ENCODE measurements at regions not wholly inside any gene's neighbourhood (a gene's known extent, or its start where the extent isn't known, plus 50 kb on each side); places are given as distances from the start of the nearest gene placed in this dataset.
"Not testable (repeated sequence)": the region's sequence is repeated elsewhere in the genome, so short reads cannot be mapped to it uniquely, and the experiment has no call there.

GRCh38 chr2:58720033-58720769 lies 479.1 kb upstream of the FANCL start:
- DNase-seq, result no peak

- DNase-seq, result no peak
Observed at GRCh38 chr2:58715344-58715743, 474.2 kb upstream of the FANCL start.

GRCh38 chr2:58714238-58714637 lies 473.1 kb upstream of the FANCL start:
- DNase-seq, result no peak

GRCh38 chr2:58710795-58711279 lies 469.7 kb upstream of the FANCL start:
- no peak for DNase-seq

GRCh38 chr2:58709687-58710354 lies 468.7 kb upstream of the FANCL start:
- DNase-seq, result no peak

- no peak for DNase-seq
Observed at GRCh38 chr2:58709274-58709673, 468.1 kb upstream of the FANCL start.

GRCh38 chr2:58708565-58708964 lies 467.4 kb upstream of the FANCL start:
- no peak for DNase-seq

GRCh38 chr2:58702302-58702885 lies 461.3 kb upstream of the FANCL start:
- DNase-seq, result no peak

GRCh38 chr2:58701688-58702301 lies 460.7 kb upstream of the FANCL start:
- DNase-seq, result no peak

GRCh38 chr2:58700591-58700990 lies 459.5 kb upstream of the FANCL start:
- DNase-seq, result no peak

- DNase-seq, result no peak
Observed at GRCh38 chr2:58699411-58699810, 458.3 kb upstream of the FANCL start.

GRCh38 chr2:58698620-58699019 lies 457.5 kb upstream of the FANCL start:
- no peak for DNase-seq

GRCh38 chr2:58694114-58694513 lies 453.0 kb upstream of the FANCL start:
- DNase-seq, result not testable (repeated sequence)

- DNase-seq, result not testable (repeated sequence)
Observed at GRCh38 chr2:58691041-58691440, 449.9 kb upstream of the FANCL start.

- no peak for DNase-seq
Observed at GRCh38 chr2:58688813-58689212, 447.7 kb upstream of the FANCL start.

GRCh38 chr2:58686776-58687175 lies 445.7 kb upstream of the FANCL start:
- no peak for DNase-seq

GRCh38 chr2:58680755-58681310 lies 439.7 kb upstream of the FANCL start:
- DNase-seq, result no peak

- DNase-seq, result no peak
Observed at GRCh38 chr2:58677748-58678147, 436.6 kb upstream of the FANCL start.

GRCh38 chr2:58671675-58672074 lies 430.6 kb upstream of the FANCL start:
- no peak for DNase-seq

GRCh38 chr2:58669998-58670397 lies 428.9 kb upstream of the FANCL start:
- no peak for DNase-seq

GRCh38 chr2:58667137-58667774 lies 426.1 kb upstream of the FANCL start:
- DNase-seq, result no peak

GRCh38 chr2:58666323-58666970 lies 425.3 kb upstream of the FANCL start:
- no peak for DNase-seq

Measured in amniotic stem cell (primary cell).